ENCODE measurements at regions not wholly inside any gene's neighbourhood (a gene's known extent, or its start where the extent isn't known, plus 50 kb on each side); places are given as distances from the start of the nearest gene placed in this dataset.

DNA sequence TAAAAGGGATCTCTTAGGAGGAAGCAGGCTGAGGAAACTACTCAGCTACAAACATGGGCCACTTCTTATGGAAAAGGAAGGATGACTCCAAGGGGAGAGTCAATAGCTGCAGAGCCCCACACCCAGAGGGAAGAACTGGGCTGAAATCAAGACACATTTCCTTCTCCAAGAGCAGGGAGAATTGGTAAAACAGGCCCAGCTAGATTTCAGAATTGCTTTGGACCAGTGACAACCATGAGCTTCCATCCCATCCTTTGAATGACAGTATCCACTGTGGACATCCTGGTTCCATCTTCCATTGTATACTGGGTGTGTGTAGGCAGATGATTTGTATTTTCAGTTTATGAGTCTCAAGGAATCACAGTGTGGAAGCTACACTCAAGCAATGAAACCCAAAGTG lies 267.5 kb downstream of the IRF8 start:
- TF ChIP-seq, protein P1, sequence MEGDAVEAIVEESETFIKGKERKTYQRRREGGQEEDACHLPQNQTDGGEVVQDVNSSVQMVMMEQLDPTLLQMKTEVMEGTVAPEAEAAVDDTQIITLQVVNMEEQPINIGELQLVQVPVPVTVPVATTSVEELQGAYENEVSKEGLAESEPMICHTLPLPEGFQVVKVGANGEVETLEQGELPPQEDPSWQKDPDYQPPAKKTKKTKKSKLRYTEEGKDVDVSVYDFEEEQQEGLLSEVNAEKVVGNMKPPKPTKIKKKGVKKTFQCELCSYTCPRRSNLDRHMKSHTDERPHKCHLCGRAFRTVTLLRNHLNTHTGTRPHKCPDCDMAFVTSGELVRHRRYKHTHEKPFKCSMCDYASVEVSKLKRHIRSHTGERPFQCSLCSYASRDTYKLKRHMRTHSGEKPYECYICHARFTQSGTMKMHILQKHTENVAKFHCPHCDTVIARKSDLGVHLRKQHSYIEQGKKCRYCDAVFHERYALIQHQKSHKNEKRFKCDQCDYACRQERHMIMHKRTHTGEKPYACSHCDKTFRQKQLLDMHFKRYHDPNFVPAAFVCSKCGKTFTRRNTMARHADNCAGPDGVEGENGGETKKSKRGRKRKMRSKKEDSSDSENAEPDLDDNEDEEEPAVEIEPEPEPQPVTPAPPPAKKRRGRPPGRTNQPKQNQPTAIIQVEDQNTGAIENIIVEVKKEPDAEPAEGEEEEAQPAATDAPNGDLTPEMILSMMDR (IDR thresholded peaks at IDR 0.05) = no peak
- TF ChIP-seq KDM5A (IDR thresholded peaks at IDR 0.05) = no peak
- no peak for TF ChIP-seq ZNF302 (CRISPR knock-in tag; IDR thresholded peaks at IDR 0.05)
- TF ChIP-seq, protein P2, sequence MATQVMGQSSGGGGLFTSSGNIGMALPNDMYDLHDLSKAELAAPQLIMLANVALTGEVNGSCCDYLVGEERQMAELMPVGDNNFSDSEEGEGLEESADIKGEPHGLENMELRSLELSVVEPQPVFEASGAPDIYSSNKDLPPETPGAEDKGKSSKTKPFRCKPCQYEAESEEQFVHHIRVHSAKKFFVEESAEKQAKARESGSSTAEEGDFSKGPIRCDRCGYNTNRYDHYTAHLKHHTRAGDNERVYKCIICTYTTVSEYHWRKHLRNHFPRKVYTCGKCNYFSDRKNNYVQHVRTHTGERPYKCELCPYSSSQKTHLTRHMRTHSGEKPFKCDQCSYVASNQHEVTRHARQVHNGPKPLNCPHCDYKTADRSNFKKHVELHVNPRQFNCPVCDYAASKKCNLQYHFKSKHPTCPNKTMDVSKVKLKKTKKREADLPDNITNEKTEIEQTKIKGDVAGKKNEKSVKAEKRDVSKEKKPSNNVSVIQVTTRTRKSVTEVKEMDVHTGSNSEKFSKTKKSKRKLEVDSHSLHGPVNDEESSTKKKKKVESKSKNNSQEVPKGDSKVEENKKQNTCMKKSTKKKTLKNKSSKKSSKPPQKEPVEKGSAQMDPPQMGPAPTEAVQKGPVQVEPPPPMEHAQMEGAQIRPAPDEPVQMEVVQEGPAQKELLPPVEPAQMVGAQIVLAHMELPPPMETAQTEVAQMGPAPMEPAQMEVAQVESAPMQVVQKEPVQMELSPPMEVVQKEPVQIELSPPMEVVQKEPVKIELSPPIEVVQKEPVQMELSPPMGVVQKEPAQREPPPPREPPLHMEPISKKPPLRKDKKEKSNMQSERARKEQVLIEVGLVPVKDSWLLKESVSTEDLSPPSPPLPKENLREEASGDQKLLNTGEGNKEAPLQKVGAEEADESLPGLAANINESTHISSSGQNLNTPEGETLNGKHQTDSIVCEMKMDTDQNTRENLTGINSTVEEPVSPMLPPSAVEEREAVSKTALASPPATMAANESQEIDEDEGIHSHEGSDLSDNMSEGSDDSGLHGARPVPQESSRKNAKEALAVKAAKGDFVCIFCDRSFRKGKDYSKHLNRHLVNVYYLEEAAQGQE (IDR thresholded peaks at IDR 0.05) = no peak
- TF ChIP-seq ESRRA (IDR thresholded peaks at IDR 0.05; ENCODE audit: borderline replicate concordance, low read length) = no peak

All from A549 (cell line).